NT2/D1 (cell line): ENCODE measurements at regions not wholly inside any gene's neighbourhood (a gene's known extent, or its start where the extent isn't known, plus 50 kb on each side); places are given as distances from the start of the nearest gene placed in this dataset.

Source experiments
- SUZ12 ChIP-seq: IDR thresholded peaks from 2 replicates; pipeline ENCODE4 v1.6.1; 2011; ENCODE audit not compliant: insufficient read length, insufficient read depth; ENCODE audit errors: extremely low read depth
- YY1 ChIP-seq: IDR thresholded peaks from 2 replicates; pipeline ENCODE4 v1.6.1; 2011; ENCODE audit not compliant: insufficient read length, insufficient read depth
- ZNF274 ChIP-seq: IDR thresholded peaks from 2 replicates; pipeline ENCODE4 v1.6.1; 2011; ENCODE audit warnings: mild to moderate bottlenecking, low read depth, low read length

DNA sequence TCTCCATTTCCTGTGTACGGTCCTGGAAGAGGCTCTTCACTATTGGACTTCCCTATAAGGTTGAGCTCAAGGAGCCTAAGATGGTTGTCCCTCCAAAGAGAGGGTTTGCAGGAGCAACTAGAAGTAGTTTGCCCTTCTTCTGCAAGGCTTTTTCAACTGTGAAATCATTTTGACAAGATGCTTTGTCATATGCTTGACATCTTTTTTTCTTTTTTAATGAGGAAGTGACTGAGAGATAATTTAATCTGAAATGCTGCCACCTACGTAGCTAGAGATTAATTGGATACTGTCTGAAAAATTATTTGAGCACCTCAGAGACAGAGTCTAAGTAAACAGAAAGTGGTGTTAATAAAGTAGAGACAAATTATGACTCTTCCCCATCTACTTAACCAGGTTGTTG, 97.0 kb downstream of the CHRM3 start:
- TF ChIP-seq YY1, result no peak
- no peak for TF ChIP-seq SUZ12
- no peak for TF ChIP-seq ZNF274
